Stimulated activated CD4-positive, alpha-beta T cell treated with anti-CD3 and anti-CD28 coated beads, TNF-alpha, amount 100 ng/mL, for 4 hours (primary cell): ENCODE measurements at regions not wholly inside any gene's neighbourhood (a gene's known extent, or its start where the extent isn't known, plus 50 kb on each side); places are given as distances from the start of the nearest gene placed in this dataset.

ENCODE experiments used
- DNase-seq, 3 experiments: peaks; one replicate each; pipeline ENCODE4 v3.0.0-alpha.2; 2020; ENCODE audit warnings: low read depth in 3 of 3

GRCh38 chr15:66999046-66999968, 66.1 kb upstream of the SMAD3 start:
- no peak for DNase-seq

GRCh38 chr15:67000896-67001295, 64.5 kb upstream of the SMAD3 start:
- no peak for DNase-seq

- no peak for DNase-seq
Observed at GRCh38 chr15:67002368-67002767, 63.0 kb upstream of the SMAD3 start.

- DNase-seq = no peak
Observed at GRCh38 chr15:67003586-67003985, 61.8 kb upstream of the SMAD3 start.

GRCh38 chr15:67004142-67004541, 61.3 kb upstream of the SMAD3 start:
- DNase-seq = no peak

GRCh38 chr15:67005294-67005996, 60.0 kb upstream of the SMAD3 start:
- DNase-seq = no peak

- no peak for DNase-seq
Observed at GRCh38 chr15:67006083-67007065, 59.0 kb upstream of the SMAD3 start.

GRCh38 chr15:67009576-67010569, 55.5 kb upstream of the SMAD3 start:
- DNase-seq = no peak

GRCh38 chr15:67010898-67011616, 54.3 kb upstream of the SMAD3 start:
- DNase-seq = no peak

GRCh38 chr15:67011617-67012005, 53.8 kb upstream of the SMAD3 start:
- DNase-seq = no peak

GRCh38 chr15:67013696-67014095, 51.7 kb upstream of the SMAD3 start:
- no peak for DNase-seq
